NT2/D1 (cell line): ENCODE measurements at regions not wholly inside any gene's neighbourhood (a gene's known extent, or its start where the extent isn't known, plus 50 kb on each side); places are given as distances from the start of the nearest gene placed in this dataset.

Experiments
- SUZ12 ChIP-seq: IDR thresholded peaks from 2 replicates; pipeline ENCODE4 v1.6.1; 2011; ENCODE audit not compliant: insufficient read length, insufficient read depth; ENCODE audit errors: extremely low read depth
- YY1 ChIP-seq: IDR thresholded peaks from 2 replicates; pipeline ENCODE4 v1.6.1; 2011; ENCODE audit not compliant: insufficient read length, insufficient read depth
- ZNF274 ChIP-seq: IDR thresholded peaks from 2 replicates; pipeline ENCODE4 v1.6.1; 2011; ENCODE audit warnings: mild to moderate bottlenecking, low read depth, low read length

DNA sequence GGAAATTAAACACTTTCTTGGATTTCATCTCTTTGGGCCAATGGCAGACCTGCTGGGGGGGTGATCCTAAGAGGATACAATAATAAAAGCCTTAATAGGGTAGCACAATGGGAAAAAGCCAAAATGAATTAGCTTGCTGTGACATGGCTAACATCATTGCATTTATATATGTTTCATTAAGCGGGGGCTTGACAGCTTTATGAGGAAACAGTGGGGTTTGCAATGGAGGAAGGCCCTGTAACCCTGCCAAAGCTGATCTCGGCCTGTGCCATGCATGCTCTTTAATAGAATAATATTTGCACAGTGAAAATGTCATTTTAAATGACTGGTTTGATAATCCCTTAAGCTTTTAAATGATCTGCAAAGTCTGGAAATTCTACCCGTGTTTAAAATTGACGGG, 291.5 kb downstream of the SLC4A3 start:
- TF ChIP-seq ZNF274: no peak
- TF ChIP-seq YY1: no peak
- TF ChIP-seq SUZ12: no peak
